ENCODE measurements at regions not wholly inside any gene's neighbourhood (a gene's known extent, or its start where the extent isn't known, plus 50 kb on each side); places are given as distances from the start of the nearest gene placed in this dataset.
A peak's percentile ranks its signal among the peaks of the same experiment; 100 is the strongest.

DNA sequence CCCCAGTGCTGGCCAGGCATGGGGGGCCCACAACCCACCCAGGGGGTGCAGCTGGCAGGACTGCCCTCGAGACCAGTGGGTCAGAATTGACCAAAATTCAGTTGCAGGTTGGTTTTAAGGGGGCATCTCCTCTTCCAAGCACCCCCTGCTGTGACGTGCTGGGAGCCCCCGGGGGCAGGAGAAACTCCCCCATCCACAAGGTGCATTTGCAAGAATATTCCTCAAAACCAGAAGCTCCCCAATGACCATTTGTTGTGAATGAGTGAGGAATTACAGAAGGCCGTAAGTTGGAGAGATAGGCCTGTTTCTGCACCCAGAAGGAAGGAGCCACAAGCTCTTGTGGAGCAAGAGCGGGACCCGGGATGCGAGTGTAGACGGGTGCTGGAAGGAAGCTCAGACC, 414.5 kb downstream of the BRD1 start:
- H3K27me3 ChIP-seq = no peaks in the 10 kb centered on the region
- DNase-seq = peak in 1 of 7 donors; percentile 14
- no peaks in the 10 kb centered on the region for H3K4me1 ChIP-seq (replicated peaks in 1 of 2)
- H3K9me3 ChIP-seq (replicated peaks in 1 of 3) = no peaks in the 10 kb centered on the region
- 73 to 78% (median 76%) methylated on average over 8 of the region's 8 CpGs for WGBS, 4 donors
- intact Hi-C loops (cut with DNase I) = no loop called here
- H3K36me3 ChIP-seq (replicated peaks in 1 of 2) = no peaks in the 10 kb centered on the region
- TF ChIP-seq POLR2A (IDR thresholded peaks at IDR 0.05) = no peak
- TF ChIP-seq, protein P1, sequence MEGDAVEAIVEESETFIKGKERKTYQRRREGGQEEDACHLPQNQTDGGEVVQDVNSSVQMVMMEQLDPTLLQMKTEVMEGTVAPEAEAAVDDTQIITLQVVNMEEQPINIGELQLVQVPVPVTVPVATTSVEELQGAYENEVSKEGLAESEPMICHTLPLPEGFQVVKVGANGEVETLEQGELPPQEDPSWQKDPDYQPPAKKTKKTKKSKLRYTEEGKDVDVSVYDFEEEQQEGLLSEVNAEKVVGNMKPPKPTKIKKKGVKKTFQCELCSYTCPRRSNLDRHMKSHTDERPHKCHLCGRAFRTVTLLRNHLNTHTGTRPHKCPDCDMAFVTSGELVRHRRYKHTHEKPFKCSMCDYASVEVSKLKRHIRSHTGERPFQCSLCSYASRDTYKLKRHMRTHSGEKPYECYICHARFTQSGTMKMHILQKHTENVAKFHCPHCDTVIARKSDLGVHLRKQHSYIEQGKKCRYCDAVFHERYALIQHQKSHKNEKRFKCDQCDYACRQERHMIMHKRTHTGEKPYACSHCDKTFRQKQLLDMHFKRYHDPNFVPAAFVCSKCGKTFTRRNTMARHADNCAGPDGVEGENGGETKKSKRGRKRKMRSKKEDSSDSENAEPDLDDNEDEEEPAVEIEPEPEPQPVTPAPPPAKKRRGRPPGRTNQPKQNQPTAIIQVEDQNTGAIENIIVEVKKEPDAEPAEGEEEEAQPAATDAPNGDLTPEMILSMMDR (IDR thresholded peaks at IDR 0.05) = no peak
- H3K27ac ChIP-seq = no peak overlapping the region
- H3K4me3 ChIP-seq = no peak overlapping the region

DNA sequence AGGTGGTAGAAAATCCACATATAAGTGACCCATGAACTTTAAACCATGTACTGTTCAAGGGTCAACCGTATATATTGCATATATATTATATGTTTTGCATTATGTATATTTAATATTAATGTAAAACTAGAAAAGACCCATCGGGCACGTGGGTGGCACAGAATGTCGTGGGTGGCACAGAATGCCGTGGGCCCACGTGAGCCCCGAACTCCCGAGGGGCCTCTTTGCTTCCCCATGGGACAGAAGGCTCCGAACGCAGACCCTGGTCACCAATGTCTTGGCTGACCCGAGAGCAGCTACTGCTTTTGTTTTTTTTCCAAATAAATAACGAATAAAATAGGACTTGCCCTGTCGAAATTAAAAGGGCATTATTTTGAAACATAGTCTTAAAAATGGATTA, 415.4 kb downstream of the BRD1 start:
- no peak overlapping the region for H3K4me3 ChIP-seq
- H3K4me1 ChIP-seq (replicated peaks in 1 of 2) = no peaks in the 10 kb centered on the region
- no peaks in the 10 kb centered on the region for H3K9me3 ChIP-seq (replicated peaks in 1 of 3)
- H3K27ac ChIP-seq = no peak overlapping the region
- TF ChIP-seq, protein P1 (IDR thresholded peaks at IDR 0.05) = no peak
- no peak for TF ChIP-seq POLR2A (IDR thresholded peaks at IDR 0.05)
- DNase-seq = peak in 1 of 7 donors; percentile 11
- H3K36me3 ChIP-seq (replicated peaks in 1 of 2) = no peaks in the 10 kb centered on the region
- no peaks in the 10 kb centered on the region for H3K27me3 ChIP-seq
- intact Hi-C loops (cut with DNase I) = no loop called here
- WGBS, 4 donors = 73 to 85% (median 77%) methylated on average over 13 of the region's 13 CpGs

GRCh38 chr22:49411236-49411635, 416.4 kb downstream of the BRD1 start:
- Histone ChIP-seq H3K9me3 (replicated peaks in 1 of 3) (no peaks in the 10 kb centered on the region), H3K4me1 (replicated peaks in 1 of 2) (no peaks in the 10 kb centered on the region), H3K27me3 (no peaks in the 10 kb centered on the region), H3K36me3 (replicated peaks in 1 of 2) (no peaks in the 10 kb centered on the region), H3K27ac (no peak overlapping the region), H3K4me3 (no peak overlapping the region)
- peak in 1 of 7 donors; percentile 21 for DNase-seq
- TF ChIP-seq, protein P1 (IDR thresholded peaks at IDR 0.05) = no peak
- TF ChIP-seq POLR2A (IDR thresholded peaks at IDR 0.05) = no peak
- intact Hi-C loops (cut with DNase I) = no loop called here
- 70 to 83% (median 75%) methylated on average over 6 of the region's 6 CpGs for WGBS, 4 donors

DNA sequence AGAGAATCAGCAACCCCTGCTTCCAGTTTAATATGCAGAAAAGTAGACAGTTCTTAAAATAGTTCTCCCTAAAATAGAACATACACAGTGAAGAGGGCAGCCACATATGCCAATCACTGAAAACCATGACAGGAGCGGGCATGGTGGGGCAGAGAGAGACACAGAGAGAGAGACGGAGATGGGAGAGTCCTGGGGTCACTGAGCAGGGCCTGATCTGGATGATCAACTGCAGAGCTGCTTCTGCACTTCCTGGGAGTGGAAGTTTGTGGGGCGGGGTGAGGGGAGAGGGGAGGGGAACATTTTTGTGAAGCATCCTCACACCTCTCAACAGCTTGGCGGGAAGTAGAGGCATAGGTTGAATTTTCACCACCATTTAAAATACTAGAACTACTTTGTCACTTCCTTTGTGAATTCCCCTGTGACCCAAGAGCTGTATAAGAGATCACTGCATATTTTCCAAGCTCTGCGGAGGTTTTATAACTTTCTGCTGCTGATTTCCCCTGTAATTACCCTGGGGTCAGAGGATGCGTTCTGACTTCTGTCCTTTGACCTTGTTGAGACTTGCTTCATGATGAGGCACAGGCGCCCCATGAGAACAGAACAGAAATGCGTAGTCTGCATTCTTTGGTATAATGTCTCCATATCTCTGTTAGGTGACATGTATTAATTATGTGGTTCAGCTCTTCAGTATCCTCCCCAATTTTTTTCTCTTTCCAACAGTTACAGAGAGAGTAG, 419.4 kb downstream of the BRD1 start:
- H3K4me3 ChIP-seq = no peak overlapping the region
- intact Hi-C loops (cut with DNase I) = no loop called here
- no peaks in the 10 kb centered on the region for H3K4me1 ChIP-seq (replicated peaks in 1 of 2)
- no peaks in the 10 kb centered on the region for H3K9me3 ChIP-seq (replicated peaks in 1 of 3)
- DNase-seq = peak in 1 of 7 donors; percentile 28
- no peak overlapping the region for H3K27ac ChIP-seq
- 33 to 46% (median 42%) methylated on average over 8 of the region's 8 CpGs for WGBS, 4 donors
- H3K36me3 ChIP-seq (replicated peaks in 1 of 2) = no peaks in the 10 kb centered on the region
- no peaks in the 10 kb centered on the region for H3K27me3 ChIP-seq
- no peak for TF ChIP-seq POLR2A (IDR thresholded peaks at IDR 0.05)
- TF ChIP-seq, protein P1 (IDR thresholded peaks at IDR 0.05) = no peak

All from adrenal gland (tissue), 9 donors.